ENCODE measurements at regions not wholly inside any gene's neighbourhood (a gene's known extent, or its start where the extent isn't known, plus 50 kb on each side); places are given as distances from the start of the nearest gene placed in this dataset.

DNA sequence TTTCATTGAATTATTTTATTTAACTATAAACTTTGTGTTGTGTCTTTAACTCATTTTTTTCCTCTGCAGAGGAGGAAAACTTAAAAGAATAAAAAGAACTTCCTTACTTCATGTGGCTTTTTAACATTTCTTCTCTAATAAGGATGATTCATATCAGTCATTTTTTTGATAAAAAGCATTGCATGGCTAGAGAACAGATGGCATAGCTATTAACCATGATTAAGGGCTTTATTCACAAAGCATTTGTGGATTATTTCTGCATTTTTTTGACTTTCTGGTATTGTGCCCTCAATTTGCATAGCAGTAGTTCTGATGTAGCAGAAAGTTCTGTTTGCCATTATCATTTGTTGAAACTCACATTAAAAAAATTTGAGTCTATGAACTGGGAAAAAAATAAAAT is 540.8 kb downstream of the SI start:
- in situ Hi-C loops (cut with MboI; ENCODE audit: low sequenced_read_pairs, unreplicated experiment) = no loop called here
- TF ChIP-seq, protein P1, sequence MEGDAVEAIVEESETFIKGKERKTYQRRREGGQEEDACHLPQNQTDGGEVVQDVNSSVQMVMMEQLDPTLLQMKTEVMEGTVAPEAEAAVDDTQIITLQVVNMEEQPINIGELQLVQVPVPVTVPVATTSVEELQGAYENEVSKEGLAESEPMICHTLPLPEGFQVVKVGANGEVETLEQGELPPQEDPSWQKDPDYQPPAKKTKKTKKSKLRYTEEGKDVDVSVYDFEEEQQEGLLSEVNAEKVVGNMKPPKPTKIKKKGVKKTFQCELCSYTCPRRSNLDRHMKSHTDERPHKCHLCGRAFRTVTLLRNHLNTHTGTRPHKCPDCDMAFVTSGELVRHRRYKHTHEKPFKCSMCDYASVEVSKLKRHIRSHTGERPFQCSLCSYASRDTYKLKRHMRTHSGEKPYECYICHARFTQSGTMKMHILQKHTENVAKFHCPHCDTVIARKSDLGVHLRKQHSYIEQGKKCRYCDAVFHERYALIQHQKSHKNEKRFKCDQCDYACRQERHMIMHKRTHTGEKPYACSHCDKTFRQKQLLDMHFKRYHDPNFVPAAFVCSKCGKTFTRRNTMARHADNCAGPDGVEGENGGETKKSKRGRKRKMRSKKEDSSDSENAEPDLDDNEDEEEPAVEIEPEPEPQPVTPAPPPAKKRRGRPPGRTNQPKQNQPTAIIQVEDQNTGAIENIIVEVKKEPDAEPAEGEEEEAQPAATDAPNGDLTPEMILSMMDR (IDR thresholded peaks at IDR 0.05; ENCODE audit: borderline replicate concordance, control extremely low read depth, extremely low read depth, insufficient read depth, missing control alignments) = no peak
- no peak for DNase-seq (ENCODE audit: low spot score)

DNA sequence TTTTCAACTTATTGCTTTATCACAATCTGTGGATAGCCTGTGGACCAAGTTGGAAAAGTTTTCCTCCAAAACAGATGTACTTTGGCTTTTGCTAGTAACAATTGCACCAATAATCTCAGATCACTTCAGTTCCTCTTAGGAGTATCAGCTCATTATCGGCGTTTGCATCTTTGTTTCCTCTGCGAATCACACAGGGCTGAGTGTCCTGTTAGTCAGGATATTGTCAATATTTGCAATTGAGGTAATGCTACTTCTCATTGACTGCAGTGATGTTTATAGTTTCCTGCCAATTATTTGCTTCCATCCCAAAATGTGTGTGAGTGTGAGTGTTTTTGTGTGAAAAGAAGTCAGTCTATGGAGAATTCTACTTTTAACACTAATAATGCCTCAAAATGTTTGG is 545.0 kb downstream of the SI start:
- TF ChIP-seq, protein P1 (IDR thresholded peaks at IDR 0.05; ENCODE audit: borderline replicate concordance, control extremely low read depth, extremely low read depth, insufficient read depth, missing control alignments) = no peak
- no peak for DNase-seq (ENCODE audit: low spot score)
- in situ Hi-C loops (cut with MboI; ENCODE audit: low sequenced_read_pairs, unreplicated experiment) = no loop called here

DNA sequence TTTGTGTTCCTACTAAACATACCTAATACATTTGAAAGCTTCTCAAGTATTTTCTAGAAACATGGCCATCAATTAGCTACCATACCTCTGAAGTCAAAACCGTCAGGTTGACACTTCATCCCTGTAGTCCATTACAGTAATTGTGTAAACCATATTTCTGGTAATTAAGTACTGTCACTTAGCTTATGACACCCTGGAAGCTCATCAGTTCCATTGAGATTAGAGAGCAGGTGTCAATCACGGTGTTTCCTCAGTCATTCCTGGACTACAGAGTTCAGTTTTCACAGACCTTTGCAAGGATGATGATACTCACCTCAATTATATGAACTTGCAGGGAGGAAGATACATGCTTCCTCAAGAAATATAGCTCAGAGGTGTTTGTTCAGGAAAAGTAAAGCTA is 552.0 kb downstream of the SI start:
- TF ChIP-seq, protein P1 (IDR thresholded peaks at IDR 0.05; ENCODE audit: borderline replicate concordance, control extremely low read depth, extremely low read depth, insufficient read depth, missing control alignments) = no peak
- in situ Hi-C loops (cut with MboI; ENCODE audit: low sequenced_read_pairs, unreplicated experiment) = no loop called here
- no peak for DNase-seq (ENCODE audit: low spot score)

DNA sequence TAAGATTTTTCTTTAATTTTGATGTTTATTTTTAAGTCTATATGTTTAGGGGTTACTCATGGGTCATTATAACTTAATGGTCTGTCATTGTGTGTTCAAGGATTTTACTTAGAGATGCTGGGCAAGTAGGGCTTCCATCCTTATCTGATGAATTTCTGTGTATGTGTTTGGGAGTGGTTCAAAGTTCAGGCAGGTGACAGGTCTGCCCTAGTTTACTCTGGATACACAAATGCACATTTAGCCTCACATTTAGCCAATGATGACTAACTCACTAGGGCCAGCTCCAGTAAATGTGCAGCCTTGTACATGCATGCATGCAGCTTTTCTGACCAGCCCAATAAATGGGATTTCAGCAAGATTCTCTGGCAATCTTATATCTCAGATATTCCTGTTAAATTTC is 554.1 kb downstream of the SI start:
- in situ Hi-C loops (cut with MboI; ENCODE audit: low sequenced_read_pairs, unreplicated experiment) = no loop called here
- DNase-seq (ENCODE audit: low spot score) = no peak
- TF ChIP-seq, protein P1 (IDR thresholded peaks at IDR 0.05; ENCODE audit: borderline replicate concordance, control extremely low read depth, extremely low read depth, insufficient read depth, missing control alignments) = no peak

DNA sequence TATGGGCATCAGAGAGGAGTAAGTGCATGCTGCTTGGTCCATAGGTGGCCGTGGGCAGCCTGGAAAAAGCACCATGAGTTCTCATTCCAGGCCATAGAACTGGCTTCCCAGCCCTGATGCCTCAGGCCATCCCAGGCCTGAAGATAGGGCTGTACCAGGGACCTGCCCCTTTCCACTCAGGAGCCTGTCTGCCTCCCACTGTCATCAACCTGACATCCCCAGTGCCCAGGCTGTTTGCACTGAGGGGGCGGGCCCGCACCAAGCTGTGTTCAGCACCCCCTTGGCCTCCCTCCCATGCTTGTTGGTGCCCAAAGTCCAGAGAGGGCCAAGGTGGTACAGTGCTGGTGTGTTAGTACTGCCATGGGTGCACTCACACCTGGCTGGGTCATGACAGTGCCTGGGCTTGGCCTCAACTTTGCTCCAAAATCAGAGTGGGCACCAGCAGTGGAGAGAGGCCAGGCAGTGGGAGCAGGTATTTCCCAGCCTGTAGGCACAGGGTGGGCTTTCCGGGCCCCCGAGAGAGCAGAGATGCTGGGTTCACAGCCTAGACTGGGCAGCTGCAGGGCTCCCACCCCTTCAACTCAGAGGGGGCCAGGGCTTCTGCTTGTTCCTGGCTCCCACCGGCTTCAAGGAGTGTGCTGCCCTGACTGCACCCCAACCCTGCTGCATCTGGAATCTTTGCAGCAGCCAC is 556.1 kb downstream of the SI start:
- in situ Hi-C loops (cut with MboI; ENCODE audit: low sequenced_read_pairs, unreplicated experiment) = no loop called here
- DNase-seq (ENCODE audit: low spot score) = no peak
- TF ChIP-seq, protein P1 (IDR thresholded peaks at IDR 0.05; ENCODE audit: borderline replicate concordance, control extremely low read depth, extremely low read depth, insufficient read depth, missing control alignments) = no peak

DNA sequence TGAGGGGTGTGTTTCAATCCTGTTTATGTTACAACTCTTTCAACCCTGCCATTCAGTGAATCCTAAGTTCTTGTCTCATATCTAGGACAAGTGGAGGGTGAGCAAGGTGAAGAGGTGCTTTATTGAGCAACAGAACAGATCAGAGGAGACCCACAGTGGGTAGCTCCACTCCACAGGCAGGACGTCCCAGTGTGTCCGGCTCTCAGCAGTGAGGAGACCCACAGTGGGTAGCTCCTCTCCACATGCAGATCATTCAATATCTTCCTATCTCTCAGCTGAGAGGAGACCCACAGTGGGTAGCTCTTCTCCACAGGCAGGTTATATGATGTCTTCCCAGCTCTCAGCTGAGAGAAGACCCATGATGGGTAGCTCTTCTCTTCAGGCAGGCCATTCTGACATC is 556.7 kb downstream of the SI start:
- in situ Hi-C loops (cut with MboI; ENCODE audit: low sequenced_read_pairs, unreplicated experiment) = no loop called here
- TF ChIP-seq, protein P1 (IDR thresholded peaks at IDR 0.05; ENCODE audit: borderline replicate concordance, control extremely low read depth, extremely low read depth, insufficient read depth, missing control alignments) = no peak
- no peak for DNase-seq (ENCODE audit: low spot score)
